ENCODE measurements at regions not wholly inside any gene's neighbourhood (a gene's known extent, or its start where the extent isn't known, plus 50 kb on each side); places are given as distances from the start of the nearest gene placed in this dataset.

DNA sequence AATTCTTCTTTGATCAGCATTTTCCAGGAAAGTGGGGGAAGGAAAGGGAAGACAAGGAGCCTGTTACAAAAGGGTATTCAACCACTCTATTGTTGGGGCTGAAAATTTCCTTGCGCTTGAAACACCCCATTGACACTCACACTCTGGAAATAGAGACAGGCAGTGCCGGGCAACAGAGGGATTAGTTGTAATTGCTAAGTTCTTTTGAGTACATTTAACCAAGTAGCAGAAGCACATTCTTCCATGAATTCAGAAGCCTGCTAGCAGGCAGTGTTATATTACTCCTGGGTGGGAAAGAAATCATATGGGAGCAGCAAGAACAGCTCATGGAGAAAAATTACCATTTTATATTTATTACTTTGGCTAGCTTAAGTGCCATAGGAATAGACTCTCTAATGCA is 745.5 kb downstream of the C6orf118 start:
- TF ChIP-seq U2AF1 (optimal IDR thresholded peaks at IDR 0.05; ENCODE audit: low read depth, low read length) (no peak), ZBTB7B (CRISPR knock-in tag; IDR thresholded peaks at IDR 0.05) (no peak), RERE (CRISPR knock-in tag; IDR thresholded peaks at IDR 0.05; ENCODE audit: low read depth) (no peak), ZBTB25 (CRISPR knock-in tag; IDR thresholded peaks at IDR 0.05) (no peak), ZKSCAN1 (IDR thresholded peaks at IDR 0.05; ENCODE audit: low read length) (no peak), HHEX (CRISPR knock-in tag; IDR thresholded peaks at IDR 0.05) (no peak)

All from HepG2 (cell line).